Epithelial cell of proximal tubule (primary cell): ENCODE measurements at regions not wholly inside any gene's neighbourhood (a gene's known extent, or its start where the extent isn't known, plus 50 kb on each side); places are given as distances from the start of the nearest gene placed in this dataset.
"Not testable (repeated sequence)": the region's sequence is repeated elsewhere in the genome, so short reads cannot be mapped to it uniquely, and the experiment has no call there.

ENCODE experiments used
- DNase-seq: peaks from one replicate; pipeline ENCODE4 v3.0.0-alpha.2; 2011; ENCODE audit warnings: low read depth
- H3K4me3 ChIP-seq: 2 replicates; pipeline ENCODE4 v1.5.1; 2011; ENCODE audit warnings: low read depth, mild to moderate bottlenecking, low read length
- CTCF ChIP-seq: conservative IDR thresholded peaks from 2 replicates; pipeline ENCODE4 v1.5.1; 2012; ENCODE audit warnings: low read depth, mild to moderate bottlenecking, low read length

- no peak for TF ChIP-seq CTCF
- DNase-seq = no peak
Measured at GRCh38 chrX:65846974-65847373, 179.5 kb downstream of the MSN start.

GRCh38 chrX:65841263-65841662, 173.8 kb downstream of the MSN start:
- TF ChIP-seq CTCF = no peak
- no peak overlapping the region for H3K4me3 ChIP-seq
- DNase-seq = no peak

More at GRCh38 chrX:65846974-65847373, 179.5 kb downstream of the MSN start:
- no peak overlapping the region for H3K4me3 ChIP-seq

DNA sequence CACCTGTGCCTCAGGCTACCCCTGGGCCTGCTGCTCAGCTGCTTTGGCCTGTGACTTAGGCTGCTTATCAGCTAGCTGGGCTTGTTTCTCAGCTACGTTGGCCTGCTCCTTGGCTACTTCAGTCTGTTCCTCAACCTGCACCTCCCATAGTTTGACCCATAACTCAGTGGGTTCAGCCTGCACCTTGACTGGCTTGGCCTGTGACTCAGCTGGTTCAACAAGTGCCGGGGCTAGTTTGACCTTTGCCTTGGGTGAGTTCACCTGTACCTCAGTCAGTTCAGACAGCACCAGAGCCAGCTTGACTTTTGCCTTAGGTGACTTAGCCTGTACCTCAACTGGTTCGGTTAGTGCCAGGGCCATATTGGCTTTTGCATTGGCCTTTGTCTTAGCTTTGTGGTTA, 171.2 kb downstream of the MSN start:
- H3K4me3 ChIP-seq = no peak overlapping the region
- no peak for TF ChIP-seq CTCF
- no peak for DNase-seq

- TF ChIP-seq CTCF = no peak
- DNase-seq = no peak
- no peak overlapping the region for H3K4me3 ChIP-seq
Measured at GRCh38 chrX:65837875-65838549, 170.6 kb downstream of the MSN start.

DNA sequence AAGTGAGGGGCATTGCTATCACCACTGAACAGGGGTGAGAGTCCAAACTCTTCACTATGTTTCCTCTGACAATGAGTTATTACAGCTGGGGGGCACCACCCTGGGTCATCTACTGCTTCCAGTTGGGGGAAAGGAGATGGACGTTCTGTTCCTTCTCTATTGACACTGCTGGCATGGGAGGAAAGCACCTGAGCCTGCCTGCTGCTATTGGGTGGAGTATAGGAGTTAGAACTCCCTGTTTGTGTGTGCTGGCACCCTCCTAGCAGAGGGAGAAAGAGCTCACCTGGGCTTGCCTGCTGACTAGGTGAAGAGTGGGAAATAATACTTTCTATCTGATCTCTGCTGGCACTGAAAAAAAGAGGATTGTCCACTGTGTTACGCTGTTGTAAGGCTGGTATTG, 163.8 kb downstream of the MSN start:
- TF ChIP-seq CTCF = no peak
- no peak for DNase-seq
- no peak overlapping the region for H3K4me3 ChIP-seq

DNA sequence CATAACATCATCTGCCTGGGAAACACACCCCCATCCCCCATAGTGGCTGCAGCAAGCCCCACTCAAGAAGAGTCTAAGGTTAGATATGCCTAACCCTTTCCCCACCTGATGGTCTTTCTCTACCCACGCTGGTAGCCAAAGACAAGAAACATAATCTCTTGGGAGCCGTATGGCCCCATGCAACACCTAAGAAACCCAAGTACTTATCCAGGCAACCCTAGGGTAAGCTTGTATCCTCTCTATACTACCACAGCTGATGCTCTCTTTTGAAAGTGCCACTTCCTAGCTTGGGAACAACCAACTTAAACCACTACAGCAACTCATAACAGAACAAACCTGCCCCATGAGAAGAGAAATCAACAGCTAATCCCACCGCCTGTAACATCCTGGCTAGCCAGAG, 161.1 kb downstream of the MSN start:
- DNase-seq = no peak
- TF ChIP-seq CTCF = no peak
- H3K4me3 ChIP-seq = no peak overlapping the region

DNA sequence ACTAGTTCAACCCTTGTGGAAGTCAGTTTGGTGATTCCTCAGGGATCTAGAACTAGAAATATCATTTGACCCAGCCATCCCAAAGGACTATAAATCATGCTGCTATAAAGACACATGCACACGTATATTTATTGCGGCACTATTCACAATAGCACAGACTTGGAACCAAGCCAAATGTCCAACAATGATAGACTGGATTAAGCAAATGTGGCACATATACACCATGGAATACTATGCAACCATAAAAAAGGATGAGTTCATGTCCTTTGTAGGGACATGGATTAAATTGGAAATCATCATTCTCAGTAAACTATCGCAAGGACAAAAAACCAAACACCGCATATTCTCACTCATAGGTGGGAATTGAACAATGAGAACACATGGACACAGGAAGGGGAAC, 157.8 kb downstream of the MSN start:
- not testable (repeated sequence) for DNase-seq, H3K4me3 ChIP-seq
